Uterus (tissue), 3 donors: ENCODE measurements at regions not wholly inside any gene's neighbourhood (a gene's known extent, or its start where the extent isn't known, plus 50 kb on each side); places are given as distances from the start of the nearest gene placed in this dataset.

Experiments
- DNase-seq, 2 donors: peaks; one replicate each; pipeline ENCODE4 v3.0.0-alpha.2; 2019 to 2020
- H3K27ac ChIP-seq, 2 donors: fragments of 200-600 bp; sonication (generic); 1 replicate in 1 of 2; 2 replicates in 1 of 2; pipeline ENCODE4 v1.5.1; 2016 to 2018
- H3K27me3 ChIP-seq, 2 donors: fragments of 200-600 bp; sonication (generic); one replicate each; pipeline ENCODE4 v1.5.1; 2018 to 2019; ENCODE audit warnings: control low read depth in 1 of 2
- H3K36me3 ChIP-seq, 2 donors: fragments of 200-600 bp; sonication (generic); one replicate each; pipeline ENCODE4 v1.5.1; 2019; ENCODE audit warnings: control low read depth in 1 of 2
- H3K4me1 ChIP-seq, 2 donors: fragments of 200-600 bp; sonication (generic); one replicate each; pipeline ENCODE4 v1.5.1; 2018 to 2019; ENCODE audit warnings: control low read depth in 1 of 2
- H3K4me3 ChIP-seq, 2 donors: fragments of 200-600 bp; sonication (generic); 1 replicate in 1 of 2; 2 replicates in 1 of 2; pipeline ENCODE4 v1.5.1; 2018 to 2019; ENCODE audit warnings: mild to moderate bottlenecking in 1 of 2
- H3K9me3 ChIP-seq, 2 donors: fragments of 200-600 bp; sonication (generic); one replicate each; pipeline ENCODE4 v1.5.1; 2019; ENCODE audit warnings: control low read depth in 1 of 2
- CTCF ChIP-seq, 4 experiments: fragments of 200-600 bp in 2 of 4; fragments of 450-650 bp in 2 of 4; sonication (generic) in 2 of 4; IDR thresholded peaks; one replicate each; pipeline ENCODE4 v1.5.1; 2016 to 2019; ENCODE audit warnings: antibody characterized with exemption in 4 of 4, mild to moderate bottlenecking in 2 of 4, moderate library complexity in 1 of 4
- POLR2A ChIP-seq, 2 donors: fragments of 450-650 bp; IDR thresholded peaks; one replicate each; pipeline ENCODE4 v1.6.1; 2016; ENCODE audit warnings: antibody characterized with exemption in 2 of 2, mild to moderate bottlenecking in 1 of 2, moderate library complexity in 1 of 2
- intact Hi-C: fragments of 100-400 bp; cut with DNase I; formaldehyde crosslinking; loops from one replicate; pipeline ENCODE4 v1.15.1; 2023; ENCODE audit warnings: low total_unique reads
- donor health status: DM: yes; HTN: yes; CAD: no.

- H3K36me3 ChIP-seq = no peaks in the 10 kb centered on the region
- H3K9me3 ChIP-seq = no peaks in the 10 kb centered on the region
- H3K4me3 ChIP-seq = no peak overlapping the region
- TF ChIP-seq POLR2A (IDR thresholded peaks at IDR 0.05) = no peak
- TF ChIP-seq CTCF (IDR thresholded peaks at IDR 0.05) = no peak
- peaks cover 0 to 6% of the 10 kb centered on the region in 2 donors for H3K4me1 ChIP-seq
- H3K27me3 ChIP-seq = no peaks in the 10 kb centered on the region
- no peak overlapping the region for H3K27ac ChIP-seq
- no peak for DNase-seq
- intact Hi-C loops = no loop called here
Observed at GRCh38 chr2:12207491-12207890, 461.1 kb downstream of the LPIN1 start.

- Histone ChIP-seq H3K4me1 (no peaks in the 10 kb centered on the region), H3K9me3 (no peaks in the 10 kb centered on the region), H3K27ac (no peak overlapping the region), H3K4me3 (no peak overlapping the region), H3K27me3 (no peaks in the 10 kb centered on the region), H3K36me3 (no peaks in the 10 kb centered on the region)
- TF ChIP-seq POLR2A (IDR thresholded peaks at IDR 0.05) (no peak), CTCF (IDR thresholded peaks at IDR 0.05) (no peak)
- DNase-seq = no peak
- intact Hi-C loops = no loop called here
Observed at GRCh38 chr2:12210016-12210933, 463.8 kb downstream of the LPIN1 start.

GRCh38 chr2:12211326-12212175 is 465.1 kb downstream of the LPIN1 start:
- no peak for DNase-seq
- H3K4me1 ChIP-seq = no peaks in the 10 kb centered on the region
- H3K4me3 ChIP-seq = no peak overlapping the region
- intact Hi-C loops = no loop called here
- H3K36me3 ChIP-seq = no peaks in the 10 kb centered on the region
- TF ChIP-seq CTCF (IDR thresholded peaks at IDR 0.05) (no peak), POLR2A (IDR thresholded peaks at IDR 0.05) (no peak)
- no peaks in the 10 kb centered on the region for H3K27me3 ChIP-seq
- H3K27ac ChIP-seq = no peak overlapping the region
- no peaks in the 10 kb centered on the region for H3K9me3 ChIP-seq

GRCh38 chr2:12212841-12213597 is 466.6 kb downstream of the LPIN1 start:
- intact Hi-C loops = no loop called here
- Histone ChIP-seq H3K4me1 (no peaks in the 10 kb centered on the region), H3K27ac (no peak overlapping the region), H3K4me3 (no peak overlapping the region), H3K27me3 (no peaks in the 10 kb centered on the region), H3K9me3 (no peaks in the 10 kb centered on the region), H3K36me3 (no peaks in the 10 kb centered on the region)
- no peak for TF ChIP-seq CTCF (IDR thresholded peaks at IDR 0.05)
- TF ChIP-seq POLR2A (IDR thresholded peaks at IDR 0.05) = no peak
- no peak for DNase-seq
